Erythroblast (primary cell): ENCODE measurements at regions not wholly inside any gene's neighbourhood (a gene's known extent, or its start where the extent isn't known, plus 50 kb on each side); places are given as distances from the start of the nearest gene placed in this dataset.

ENCODE experiments used
- GATA1 ChIP-seq: IDR thresholded peaks from 2 replicates; pipeline ENCODE4 v1.6.1; 2011; ENCODE audit warnings: low read depth, mild to moderate bottlenecking, control low read depth, low read length, moderate library complexity
- POLR2A ChIP-seq: IDR thresholded peaks from 2 replicates; pipeline ENCODE4 v1.6.1; 2011; ENCODE audit warnings: mild to moderate bottlenecking, low read length

DNA sequence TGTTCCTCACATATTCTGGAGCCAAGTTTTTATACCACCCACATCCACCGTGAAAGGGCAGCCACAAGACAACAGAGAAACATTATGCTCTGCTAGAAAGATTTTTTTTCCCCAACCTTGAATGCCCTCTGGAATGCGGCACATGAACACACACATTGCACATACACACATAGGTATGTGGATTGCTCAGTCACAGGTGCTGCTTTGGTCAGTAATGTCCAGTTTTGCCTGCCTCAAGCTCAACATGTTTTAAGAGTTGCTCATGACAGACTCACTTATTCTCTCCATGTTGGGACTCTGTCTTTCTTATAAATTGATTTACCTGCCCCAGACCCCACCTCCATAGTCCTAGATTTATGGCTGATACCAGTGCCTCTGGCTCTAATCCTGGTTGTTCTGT, 138.0 kb upstream of the ASTN2 start:
- TF ChIP-seq POLR2A: no peak
- no peak for TF ChIP-seq GATA1
